DMS53 treated with DMSO at 0.1 percent for 48 hours (cell line): ENCODE measurements at regions not wholly inside any gene's neighbourhood (a gene's known extent, or its start where the extent isn't known, plus 50 kb on each side); places are given as distances from the start of the nearest gene placed in this dataset.

Experiments
- DNase-seq: peaks from one replicate; lab custom pipeline; 2025; ENCODE audit not compliant: unreplicated experiment; lab: John Stamatoyannopoulos, UW

GRCh38 chr2:191604154-191604553 is 73.8 kb upstream of the NABP1 start:
- no peak for DNase-seq

DNA sequence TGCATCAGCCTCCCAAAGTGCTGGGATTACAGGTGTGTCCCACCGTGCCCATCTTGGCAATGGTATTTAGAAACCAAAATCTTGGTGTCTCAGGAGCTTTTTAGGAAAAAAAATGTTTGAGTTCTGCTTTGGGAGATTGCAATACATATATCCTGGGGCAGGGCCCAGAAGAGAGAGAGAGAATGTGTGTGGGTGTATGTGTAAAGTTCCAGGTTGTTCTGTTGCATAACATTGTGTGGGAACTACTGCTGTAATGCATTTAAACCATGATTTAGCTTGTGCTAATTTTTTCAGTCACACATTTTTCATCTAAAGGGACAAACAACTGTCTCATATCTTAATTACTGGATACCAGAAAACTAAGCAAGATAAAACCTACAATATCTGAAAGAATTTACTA is 70.8 kb upstream of the NABP1 start:
- DNase-seq, result no peak

GRCh38 chr2:191610756-191611155 is 67.2 kb upstream of the NABP1 start:
- DNase-seq, result no peak

GRCh38 chr2:191611614-191612013 is 66.3 kb upstream of the NABP1 start:
- no peak for DNase-seq

DNA sequence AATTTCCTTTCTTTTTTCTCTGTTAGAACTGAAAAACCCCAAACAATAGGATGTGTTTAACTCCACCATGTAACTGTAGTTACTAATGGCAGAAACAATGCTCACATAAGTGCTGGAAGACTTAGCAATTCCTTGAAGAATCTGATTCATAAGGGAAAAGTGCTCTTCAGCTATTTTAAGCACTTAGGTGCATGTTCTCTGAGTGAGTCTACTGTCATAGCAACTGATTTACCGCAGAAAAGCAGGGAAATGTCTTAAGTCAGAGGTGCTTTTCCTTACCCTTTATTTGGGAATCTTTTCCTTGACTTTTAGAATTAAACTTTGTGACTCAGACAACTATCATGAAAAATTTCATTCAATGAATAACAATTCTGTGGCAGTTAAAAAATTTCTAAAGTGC is 65.4 kb upstream of the NABP1 start:
- no peak for DNase-seq

GRCh38 chr2:191614759-191615158 is 63.2 kb upstream of the NABP1 start:
- no peak for DNase-seq

GRCh38 chr2:191615596-191615995 is 62.3 kb upstream of the NABP1 start:
- no peak for DNase-seq

- no peak for DNase-seq
These were observed 60.4 kb upstream of the NABP1 start for GRCh38 chr2:191617575-191617974.

DNA sequence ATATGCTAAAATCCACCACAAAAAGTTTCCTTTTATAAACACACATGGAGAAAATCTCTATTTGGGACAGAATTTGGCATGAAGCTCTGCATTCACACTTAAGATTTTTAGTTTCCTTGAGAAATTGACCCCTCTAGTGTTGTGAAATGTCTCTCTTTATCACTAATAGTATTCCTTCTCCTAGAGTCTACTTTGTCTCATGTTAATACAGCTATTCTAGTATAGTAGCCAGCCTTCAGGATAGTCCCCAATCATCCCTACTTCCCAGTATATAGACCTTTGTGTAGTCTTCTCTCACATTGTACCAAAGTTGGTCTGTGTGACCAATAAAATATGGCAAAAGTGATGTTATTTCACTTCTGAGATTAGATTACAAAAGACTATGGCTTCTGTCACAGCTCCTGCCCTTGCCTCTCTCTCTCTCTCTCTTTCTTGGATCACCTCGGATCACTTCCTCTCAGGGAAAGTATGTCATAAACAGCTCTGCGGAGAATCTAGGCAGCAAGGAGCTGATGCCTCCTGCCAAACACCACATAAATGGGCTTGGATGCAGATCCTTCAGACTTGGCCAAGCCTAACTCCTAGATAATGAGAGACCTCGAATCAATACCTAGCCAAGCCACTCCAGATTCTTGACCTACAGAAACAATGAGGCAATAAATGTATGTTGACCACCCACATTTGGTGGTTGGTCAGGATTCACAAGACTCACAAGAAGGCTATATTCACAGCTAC is 59.7 kb upstream of the NABP1 start:
- DNase-seq, result no peak

- DNase-seq, result no peak
These were observed 59.1 kb upstream of the NABP1 start for GRCh38 chr2:191618786-191619185.

DNA sequence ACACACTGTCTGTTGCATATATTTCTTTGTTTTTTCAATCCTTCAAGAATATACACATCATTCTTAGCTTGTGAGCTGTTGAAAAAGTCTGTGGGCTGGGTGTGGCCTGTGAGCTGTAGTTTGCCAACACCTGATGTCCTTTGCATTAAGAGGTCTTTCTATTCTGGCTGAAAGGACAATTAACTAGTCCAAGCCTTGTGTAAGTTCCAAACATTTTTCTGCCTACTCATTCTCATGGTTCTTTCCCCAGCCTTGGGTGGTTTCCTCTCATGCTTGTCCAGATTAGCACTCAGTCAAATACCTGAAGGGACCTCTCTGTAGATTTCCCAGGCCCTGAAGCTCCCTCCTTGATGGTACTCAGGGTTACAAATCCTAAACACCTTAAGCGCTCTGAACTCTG is 57.8 kb upstream of the NABP1 start:
- DNase-seq, result no peak

GRCh38 chr2:191622374-191623320 is 55.3 kb upstream of the NABP1 start:
- DNase-seq, result peak; percentile 45

GRCh38 chr2:191625016-191625415 is 52.9 kb upstream of the NABP1 start:
- DNase-seq, result peak; percentile 16

DNA sequence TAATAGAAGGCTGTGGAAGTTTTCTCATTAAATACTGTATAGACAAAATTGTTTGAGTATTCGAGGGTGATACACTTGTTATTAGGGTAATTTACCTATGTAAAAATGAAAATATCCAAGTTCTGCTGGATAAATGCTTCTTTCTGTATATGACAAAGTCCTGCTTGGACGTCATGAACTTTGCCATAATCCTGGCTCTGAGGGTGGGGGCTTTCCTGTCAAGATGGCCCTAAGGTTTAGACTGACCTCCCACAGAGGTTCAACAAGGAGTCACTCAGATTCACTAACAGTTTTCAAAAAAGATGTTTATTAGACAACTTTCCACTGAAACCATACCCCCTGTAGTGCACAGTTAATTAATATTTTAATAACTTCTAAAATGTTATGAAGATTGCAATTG is 52.5 kb upstream of the NABP1 start:
- DNase-seq, result no peak

GRCh38 chr2:191626497-191627151 is 51.3 kb upstream of the NABP1 start:
- DNase-seq, result no peak

- DNase-seq, result no peak
These were observed 50.4 kb upstream of the NABP1 start for GRCh38 chr2:191627518-191627917.
